RWPE2 (cell line): ENCODE measurements at regions not wholly inside any gene's neighbourhood (a gene's known extent, or its start where the extent isn't known, plus 50 kb on each side); places are given as distances from the start of the nearest gene placed in this dataset.
"Not testable (repeated sequence)": the region's sequence is repeated elsewhere in the genome, so short reads cannot be mapped to it uniquely, and the experiment has no call there.

Experiments used
- ATAC-seq: fragments of 200-7000 bp; cut with Tn5 transposase; 3 replicates; pipeline ENCODE4 v1.9.1; 2021; ENCODE audit warnings: low read depth
- DNase-seq: peaks from one replicate; pipeline ENCODE4 v3.0.0-alpha.2; 2020; ENCODE audit warnings: low spot score
- H3K27ac ChIP-seq: fragments of 450-650 bp; 2 replicates; pipeline ENCODE4 v1.5.1; 2017; ENCODE audit warnings: mild to moderate bottlenecking; ENCODE audit not compliant: poor library complexity, severe bottlenecking
- H3K27me3 ChIP-seq: fragments of 250-450 bp; sonication (Bioruptor Pico); 2 replicates; pipeline ENCODE4 v1.5.1; 2021; ENCODE audit warnings: mild to moderate bottlenecking, moderate library complexity; ENCODE audit not compliant: insufficient read depth, poor library complexity, severe bottlenecking
- H3K36me3 ChIP-seq: fragments of 250-450 bp; sonication (Bioruptor Pico); 2 replicates; pipeline ENCODE4 v1.5.1; 2020; ENCODE audit warnings: low read depth, mild to moderate bottlenecking, moderate library complexity
- H3K4me1 ChIP-seq: fragments of 250-450 bp; sonication (Bioruptor Pico); 2 replicates; pipeline ENCODE4 v1.5.1; 2021; ENCODE audit warnings: mild to moderate bottlenecking, moderate library complexity; ENCODE audit not compliant: insufficient read depth, poor library complexity, severe bottlenecking
- H3K4me3 ChIP-seq: fragments of 250-450 bp; sonication (Bioruptor Pico); 2 replicates; pipeline ENCODE4 v1.5.1; 2021; ENCODE audit warnings: mild to moderate bottlenecking, moderate library complexity; ENCODE audit not compliant: severe bottlenecking
- H3K9me3 ChIP-seq: fragments of 250-450 bp; sonication (Bioruptor Pico); 2 replicates; pipeline ENCODE4 v1.5.1; 2021; ENCODE audit warnings: mild to moderate bottlenecking, moderate library complexity; ENCODE audit not compliant: severe bottlenecking
- TF ChIP-seq, protein P1 (sequence below): fragments of 450-650 bp; IDR thresholded peaks from one replicate; pipeline ENCODE4 v1.5.1; 2017; ENCODE audit warnings: mild to moderate bottlenecking, moderate library complexity; ENCODE audit not compliant: poor library complexity, severe bottlenecking

DNA sequence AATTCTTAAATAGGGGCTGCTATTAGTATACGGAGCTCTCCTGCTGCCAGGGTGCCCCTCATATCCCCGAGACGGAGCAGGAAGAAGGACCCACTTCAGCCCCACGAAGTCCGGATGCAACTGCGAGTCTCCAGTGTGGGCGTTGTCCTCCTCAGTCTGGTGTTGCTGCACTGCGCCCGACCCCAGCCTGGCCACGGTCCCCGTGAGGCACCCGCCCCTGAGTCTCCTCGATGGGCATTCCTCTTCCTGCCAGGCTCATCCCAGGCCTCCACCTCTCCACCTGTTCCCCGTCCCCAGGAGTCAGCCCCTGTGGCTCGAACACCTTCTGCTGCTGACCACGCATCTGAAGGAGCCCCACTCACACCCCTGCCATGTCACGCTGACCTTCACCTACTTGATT lies 68.1 kb upstream of the SFSWAP start:
- no peaks in the 10 kb centered on the region for H3K4me1 ChIP-seq
- H3K4me3 ChIP-seq = no peak overlapping the region
- no peak overlapping the region for H3K27ac ChIP-seq
- no peaks in the 10 kb centered on the region for H3K9me3 ChIP-seq
- TF ChIP-seq, protein P1, sequence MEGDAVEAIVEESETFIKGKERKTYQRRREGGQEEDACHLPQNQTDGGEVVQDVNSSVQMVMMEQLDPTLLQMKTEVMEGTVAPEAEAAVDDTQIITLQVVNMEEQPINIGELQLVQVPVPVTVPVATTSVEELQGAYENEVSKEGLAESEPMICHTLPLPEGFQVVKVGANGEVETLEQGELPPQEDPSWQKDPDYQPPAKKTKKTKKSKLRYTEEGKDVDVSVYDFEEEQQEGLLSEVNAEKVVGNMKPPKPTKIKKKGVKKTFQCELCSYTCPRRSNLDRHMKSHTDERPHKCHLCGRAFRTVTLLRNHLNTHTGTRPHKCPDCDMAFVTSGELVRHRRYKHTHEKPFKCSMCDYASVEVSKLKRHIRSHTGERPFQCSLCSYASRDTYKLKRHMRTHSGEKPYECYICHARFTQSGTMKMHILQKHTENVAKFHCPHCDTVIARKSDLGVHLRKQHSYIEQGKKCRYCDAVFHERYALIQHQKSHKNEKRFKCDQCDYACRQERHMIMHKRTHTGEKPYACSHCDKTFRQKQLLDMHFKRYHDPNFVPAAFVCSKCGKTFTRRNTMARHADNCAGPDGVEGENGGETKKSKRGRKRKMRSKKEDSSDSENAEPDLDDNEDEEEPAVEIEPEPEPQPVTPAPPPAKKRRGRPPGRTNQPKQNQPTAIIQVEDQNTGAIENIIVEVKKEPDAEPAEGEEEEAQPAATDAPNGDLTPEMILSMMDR = no peak
- H3K36me3 ChIP-seq = no peaks in the 10 kb centered on the region
- no peak for ATAC-seq
- no peaks in the 10 kb centered on the region for H3K27me3 ChIP-seq
- no peak for DNase-seq

- Histone ChIP-seq H3K27ac (no peak overlapping the region), H3K27me3 (no peaks in the 10 kb centered on the region), H3K4me3 (no peak overlapping the region), H3K4me1 (no peaks in the 10 kb centered on the region), H3K36me3 (no peaks in the 10 kb centered on the region), H3K9me3 (no peaks in the 10 kb centered on the region)
- TF ChIP-seq, protein P1 = no peak
- DNase-seq (no peak), ATAC-seq (no peak)
Measured at GRCh38 chr12:131643631-131644452, 67.0 kb upstream of the SFSWAP start.

GRCh38 chr12:131644481-131644880 lies 66.4 kb upstream of the SFSWAP start:
- Histone ChIP-seq H3K27ac (no peak overlapping the region), H3K4me3 (no peak overlapping the region), H3K27me3 (no peaks in the 10 kb centered on the region), H3K36me3 (no peaks in the 10 kb centered on the region), H3K9me3 (no peaks in the 10 kb centered on the region), H3K4me1 (no peaks in the 10 kb centered on the region)
- DNase-seq (no peak), ATAC-seq (no peak)
- TF ChIP-seq, protein P1 = no peak

- H3K4me3 ChIP-seq, DNase-seq, H3K9me3 ChIP-seq, H3K36me3 ChIP-seq, H3K4me1 ChIP-seq, H3K27ac ChIP-seq, H3K27me3 ChIP-seq, ATAC-seq: not testable (repeated sequence)
Measured at GRCh38 chr12:131644917-131645316, 66.0 kb upstream of the SFSWAP start.

- not testable (repeated sequence) for H3K36me3 ChIP-seq, H3K27ac ChIP-seq, H3K27me3 ChIP-seq, H3K9me3 ChIP-seq, DNase-seq, H3K4me1 ChIP-seq, H3K4me3 ChIP-seq
- peak; percentile 20; the same call in 1 of the 3 replicates for ATAC-seq
Measured at GRCh38 chr12:131645557-131645956, 65.3 kb upstream of the SFSWAP start.

GRCh38 chr12:131646444-131646843 lies 64.4 kb upstream of the SFSWAP start:
- not testable (repeated sequence) for H3K27me3 ChIP-seq, H3K27ac ChIP-seq, H3K4me1 ChIP-seq, DNase-seq, H3K36me3 ChIP-seq, H3K4me3 ChIP-seq, H3K9me3 ChIP-seq
- ATAC-seq = peak; percentile 85
